Upper lobe of right lung (tissue), 1 donor: ENCODE measurements at regions not wholly inside any gene's neighbourhood (a gene's known extent, or its start where the extent isn't known, plus 50 kb on each side); places are given as distances from the start of the nearest gene placed in this dataset.
A peak's percentile ranks its signal among the peaks of the same experiment; 100 is the strongest.

ENCODE experiments used
- ATAC-seq: fragments of 200-7000 bp; cut with Tn5 transposase; one replicate; pipeline ENCODE4 v1.9.1; 2020; ENCODE audit warnings: mild to moderate bottlenecking, moderate library complexity
- DNase-seq: peaks from one replicate; pipeline ENCODE4 v3.0.0-alpha.2; 2020
- H3K27ac ChIP-seq: fragments of 200-600 bp; one replicate; pipeline ENCODE4 v1.8.0; 2022
- H3K27me3 ChIP-seq: fragments of 200-600 bp; one replicate; pipeline ENCODE4 v1.8.0; 2022; ENCODE audit warnings: mild to moderate bottlenecking
- H3K36me3 ChIP-seq: fragments of 200-600 bp; one replicate; pipeline ENCODE4 v1.8.0; 2022
- H3K4me1 ChIP-seq: fragments of 200-600 bp; one replicate; pipeline ENCODE4 v1.8.0; 2022
- H3K4me3 ChIP-seq: fragments of 200-600 bp; one replicate; pipeline ENCODE4 v1.8.0; 2022; ENCODE audit warnings: mild to moderate bottlenecking
- H3K9me3 ChIP-seq: fragments of 200-600 bp; one replicate; pipeline ENCODE4 v1.8.0; 2022
- CTCF ChIP-seq: fragments of 200-600 bp; IDR thresholded peaks from one replicate; pipeline ENCODE4 v1.8.0; 2022; ENCODE audit warnings: antibody characterized with exemption
- intact Hi-C: fragments of 100-400 bp; cut with DNase I; formaldehyde crosslinking; loops from one replicate; pipeline ENCODE4 v1.11.0; 2022
- donor health status: DM: no; HTN: yes; CAD: no; lungs with severe emphysema.

DNA sequence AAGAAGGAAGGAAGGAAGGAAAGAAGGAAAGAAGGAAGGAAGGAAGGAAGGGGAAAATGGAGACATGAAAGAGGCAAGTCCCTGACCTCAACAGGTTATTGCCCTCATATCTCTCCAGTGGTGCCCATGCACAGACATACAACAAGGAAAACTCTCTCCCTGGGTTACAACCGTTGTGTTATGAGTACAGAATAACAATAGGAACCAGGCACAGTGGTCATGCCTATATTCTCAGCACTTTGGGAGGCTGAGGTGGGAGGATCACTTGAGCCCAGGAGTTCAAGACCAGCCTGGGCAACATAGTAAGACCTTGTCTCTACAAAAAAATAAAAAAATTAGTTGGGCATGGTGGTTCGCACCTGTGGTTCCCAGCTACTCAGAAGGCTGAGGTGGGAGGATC is 139.4 kb upstream of the HMGA2 start:
- no peaks in the 10 kb centered on the region for H3K4me1 ChIP-seq
- no peak for TF ChIP-seq CTCF
- intact Hi-C loops: no loop called here
- no peak overlapping the region for H3K27ac ChIP-seq
- ATAC-seq: no peak
- no peak for DNase-seq
- H3K4me3 ChIP-seq: no peak overlapping the region
- no peaks in the 10 kb centered on the region for H3K9me3 ChIP-seq
- no peaks in the 10 kb centered on the region for H3K27me3 ChIP-seq
- H3K36me3 ChIP-seq: no peaks in the 10 kb centered on the region

- ATAC-seq: peak; percentile 51
- TF ChIP-seq CTCF: peak; percentile 53
- no peaks in the 10 kb centered on the region for H3K9me3 ChIP-seq
- DNase-seq: no peak
- no peaks in the 10 kb centered on the region for H3K27me3 ChIP-seq
- no peak overlapping the region for H3K27ac ChIP-seq
- no peak overlapping the region for H3K4me3 ChIP-seq
- intact Hi-C loops: no loop called here
- H3K4me1 ChIP-seq: no peaks in the 10 kb centered on the region
- H3K36me3 ChIP-seq: no peaks in the 10 kb centered on the region
Observed at GRCh38 chr12:65685514-65685913, 138.8 kb upstream of the HMGA2 start.

DNA sequence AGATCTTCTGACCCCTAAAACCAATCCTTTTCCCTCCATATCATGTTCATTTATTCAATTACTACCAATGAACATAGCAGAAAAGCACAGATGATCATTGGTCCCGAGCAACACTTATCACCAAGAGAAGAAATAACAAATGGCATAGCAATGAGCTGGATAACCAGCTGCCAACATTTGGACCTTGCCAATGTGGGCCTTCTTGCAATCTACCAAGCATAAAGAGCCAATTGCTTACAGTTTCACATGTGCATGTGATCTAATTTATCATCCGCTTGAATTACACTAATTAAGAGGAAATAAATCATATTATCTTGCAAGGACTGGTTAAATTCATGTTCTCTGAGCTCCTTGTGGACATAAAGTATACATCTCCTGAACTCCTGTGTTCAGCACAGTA is 134.8 kb upstream of the HMGA2 start:
- no peaks in the 10 kb centered on the region for H3K36me3 ChIP-seq
- no peaks in the 10 kb centered on the region for H3K27me3 ChIP-seq
- no peak for ATAC-seq
- no peaks in the 10 kb centered on the region for H3K9me3 ChIP-seq
- TF ChIP-seq CTCF: no peak
- no peak for DNase-seq
- no peak overlapping the region for H3K27ac ChIP-seq
- intact Hi-C loops: no loop called here
- no peaks in the 10 kb centered on the region for H3K4me1 ChIP-seq
- no peak overlapping the region for H3K4me3 ChIP-seq

- Histone ChIP-seq H3K36me3 (no peaks in the 10 kb centered on the region), H3K9me3 (no peaks in the 10 kb centered on the region), H3K4me3 (no peak overlapping the region), H3K27me3 (no peaks in the 10 kb centered on the region), H3K27ac (no peak overlapping the region), H3K4me1 (no peaks in the 10 kb centered on the region)
- intact Hi-C loops: no loop called here
- no peak for TF ChIP-seq CTCF
- no peak for ATAC-seq
- no peak for DNase-seq
Observed at GRCh38 chr12:65690477-65690876, 133.8 kb upstream of the HMGA2 start.

- no peak for TF ChIP-seq CTCF
- no peak overlapping the region for H3K4me3 ChIP-seq
- H3K36me3 ChIP-seq: no peaks in the 10 kb centered on the region
- no peak overlapping the region for H3K27ac ChIP-seq
- no peak for DNase-seq
- intact Hi-C loops: no loop called here
- no peak for ATAC-seq
- no peaks in the 10 kb centered on the region for H3K9me3 ChIP-seq
- no peaks in the 10 kb centered on the region for H3K27me3 ChIP-seq
- no peaks in the 10 kb centered on the region for H3K4me1 ChIP-seq
Observed at GRCh38 chr12:65694130-65694529, 130.2 kb upstream of the HMGA2 start.

DNA sequence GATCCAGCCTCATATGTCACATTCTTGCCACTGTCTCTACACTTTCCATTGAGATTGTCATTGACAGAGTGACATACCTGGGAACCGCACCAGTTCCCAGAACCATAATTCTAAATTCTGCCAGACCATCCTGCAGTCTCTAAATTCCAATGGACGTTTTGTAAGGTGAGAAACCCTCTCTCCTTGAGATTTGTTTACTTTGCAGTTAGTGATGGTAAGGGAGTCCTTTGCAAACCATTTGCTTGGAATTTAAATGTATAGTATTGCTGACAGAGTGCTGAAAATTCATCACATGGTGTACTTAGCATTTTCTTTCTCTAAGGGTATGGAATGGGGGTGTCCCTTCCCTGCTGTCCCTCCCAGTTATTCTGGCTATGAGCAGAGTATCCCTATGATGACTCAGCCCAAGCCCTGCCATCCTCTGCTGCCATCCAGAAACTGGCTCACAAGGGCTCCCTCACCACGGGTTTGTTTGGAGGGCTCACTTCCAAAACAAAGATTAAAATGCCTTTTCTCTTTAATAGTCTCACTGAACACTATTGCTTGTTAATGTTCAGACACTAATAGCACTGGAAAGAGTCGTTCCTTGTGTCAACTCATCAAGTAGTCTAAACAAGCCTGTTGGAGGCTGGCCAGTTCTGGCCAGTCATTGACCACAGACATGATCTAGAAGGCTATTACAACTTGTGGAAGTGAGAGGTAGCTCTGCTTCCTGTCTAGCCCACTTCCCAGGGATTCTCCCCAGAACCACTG is 129.0 kb upstream of the HMGA2 start:
- H3K4me3 ChIP-seq: no peak overlapping the region
- H3K4me1 ChIP-seq: no peaks in the 10 kb centered on the region
- H3K27me3 ChIP-seq: no peaks in the 10 kb centered on the region
- DNase-seq (peak; percentile 72), ATAC-seq (peak; percentile 73)
- no peak for TF ChIP-seq CTCF
- no peak overlapping the region for H3K27ac ChIP-seq
- intact Hi-C loops: no loop called here
- no peaks in the 10 kb centered on the region for H3K9me3 ChIP-seq
- no peaks in the 10 kb centered on the region for H3K36me3 ChIP-seq
